Left forelimb (tissue), 1 donor: ENCODE measurements at regions not wholly inside any gene's neighbourhood (a gene's known extent, or its start where the extent isn't known, plus 50 kb on each side); places are given as distances from the start of the nearest gene placed in this dataset.

Source experiments
- DNase-seq: peaks from one replicate; pipeline ENCODE4 v3.0.0-alpha.2; 2018; ENCODE audit warnings: low spot score

DNA sequence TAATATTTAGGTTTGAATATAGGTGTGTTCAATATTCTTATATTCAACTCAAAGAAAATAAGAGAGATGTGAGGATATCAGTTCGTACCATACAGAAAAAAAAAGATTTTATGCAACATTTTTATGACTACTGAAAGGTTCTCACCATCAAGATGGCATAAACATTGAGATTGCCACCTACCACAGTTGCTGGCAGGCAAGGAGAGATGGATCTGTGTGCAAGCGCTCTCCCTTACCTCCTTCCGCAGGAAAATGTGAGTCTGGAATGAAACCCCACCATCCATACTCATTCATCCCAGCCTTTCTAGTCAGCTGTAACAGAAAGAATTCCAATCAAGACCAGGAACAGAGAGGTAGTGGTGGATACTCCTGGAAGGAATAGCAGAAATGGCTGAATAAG, 376.9 kb downstream of the PPP3CA start:
- no peak for DNase-seq

- no peak for DNase-seq
These were observed 377.4 kb downstream of the PPP3CA start for GRCh38 chr4:100969925-100970324.

DNA sequence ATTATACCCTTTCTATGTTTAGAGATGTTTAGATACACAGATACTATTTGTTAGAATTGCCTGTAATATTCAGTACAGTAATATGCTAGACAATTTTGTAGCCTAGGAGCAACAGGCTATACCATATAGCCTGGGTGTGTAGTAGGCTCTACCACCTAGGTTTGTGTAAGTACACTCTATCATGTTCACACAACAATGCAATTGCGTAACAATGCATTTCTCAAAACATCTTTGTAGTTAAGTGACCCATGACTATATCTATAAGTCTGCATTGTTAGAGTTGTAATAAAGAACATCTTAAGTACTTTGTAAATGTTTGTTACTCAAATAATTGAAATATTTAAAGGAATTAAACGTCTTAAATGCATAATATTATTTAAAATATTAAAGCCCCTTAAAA, 379.3 kb downstream of the PPP3CA start:
- DNase-seq, result no peak

DNA sequence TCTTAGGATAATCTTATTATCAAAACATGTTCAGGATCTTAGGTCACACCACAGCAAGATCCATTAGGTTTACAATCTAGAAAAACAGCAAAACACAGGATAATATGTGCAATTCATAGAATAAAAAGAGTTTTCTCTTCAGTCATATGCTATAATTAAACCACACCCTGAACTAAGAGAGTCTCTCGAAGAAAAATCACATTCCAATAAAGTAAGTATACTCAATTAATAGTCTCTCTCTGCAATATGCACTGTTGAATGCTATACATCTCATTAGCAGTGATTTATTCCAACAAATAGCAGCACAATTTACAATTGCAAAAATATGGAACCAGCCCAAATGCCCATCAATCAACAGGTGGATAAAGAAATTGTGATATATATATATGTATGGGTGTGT, 383.7 kb downstream of the PPP3CA start:
- no peak for DNase-seq

GRCh38 chr4:100962698-100963097, 384.6 kb downstream of the PPP3CA start:
- no peak for DNase-seq

DNA sequence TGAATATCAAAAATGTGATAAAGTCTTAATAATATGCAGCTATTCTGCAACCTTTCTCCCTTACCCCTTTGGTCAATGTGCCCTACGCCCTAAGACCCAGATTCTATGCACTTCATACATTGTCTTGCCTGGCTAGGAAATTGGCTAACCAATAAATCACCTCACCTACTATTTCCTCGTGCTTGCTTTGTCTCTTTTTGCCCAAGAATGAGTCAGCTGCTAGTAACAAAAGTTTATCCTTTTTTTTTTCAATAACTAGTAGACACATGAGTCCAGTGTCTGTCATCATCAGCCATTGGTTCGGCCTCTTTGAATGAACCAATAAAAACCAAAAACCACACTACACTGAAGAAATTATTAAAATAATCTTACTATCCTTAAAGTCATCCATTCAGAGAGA, 387.1 kb downstream of the PPP3CA start:
- no peak for DNase-seq

GRCh38 chr4:100954046-100954445, 393.3 kb downstream of the PPP3CA start:
- no peak for DNase-seq

DNA sequence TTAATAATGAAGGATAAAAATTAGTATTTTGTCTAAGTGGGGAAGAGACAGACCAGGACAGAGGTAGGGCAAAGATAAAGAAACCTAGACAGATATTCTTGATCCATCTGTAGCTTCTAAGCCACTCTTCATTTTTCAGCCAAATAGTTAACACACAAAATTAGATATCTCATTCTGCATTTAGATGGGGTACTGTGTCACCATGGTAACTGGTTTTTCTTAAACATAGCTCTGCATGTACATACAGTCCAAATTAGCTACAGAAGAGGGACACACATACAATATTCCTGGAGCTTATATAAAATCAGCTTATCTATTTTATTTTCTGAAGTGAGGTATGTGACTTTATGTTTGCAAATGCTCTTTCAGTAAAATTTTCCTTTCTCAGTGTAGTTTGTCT, 393.7 kb downstream of the PPP3CA start:
- no peak for DNase-seq

DNA sequence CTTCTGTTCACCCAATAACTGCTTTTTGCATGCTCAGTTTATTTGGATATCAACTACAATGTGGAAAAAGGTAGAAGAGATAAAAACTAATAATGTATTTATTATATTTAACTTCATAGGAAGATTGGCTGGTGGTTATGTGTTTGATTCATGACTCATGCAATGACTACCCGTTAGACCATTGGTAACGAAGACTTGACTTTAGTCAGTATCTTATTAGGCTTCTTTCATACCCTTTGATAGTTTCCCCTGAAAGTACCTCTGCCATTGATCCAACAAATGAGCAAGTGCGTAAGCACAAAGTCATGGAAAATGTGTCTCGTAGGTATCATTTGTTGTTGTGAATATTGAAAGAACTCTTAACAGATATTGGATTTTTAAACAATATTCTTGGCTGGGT, 394.7 kb downstream of the PPP3CA start:
- DNase-seq, result no peak

GRCh38 chr4:100949350-100949935, 397.9 kb downstream of the PPP3CA start:
- no peak for DNase-seq

GRCh38 chr4:100948911-100949310, 398.4 kb downstream of the PPP3CA start:
- DNase-seq, result no peak

GRCh38 chr4:100945789-100946188, 401.5 kb downstream of the PPP3CA start:
- no peak for DNase-seq

- DNase-seq, result no peak
These were observed 408.6 kb downstream of the PPP3CA start for GRCh38 chr4:100938698-100939097.

DNA sequence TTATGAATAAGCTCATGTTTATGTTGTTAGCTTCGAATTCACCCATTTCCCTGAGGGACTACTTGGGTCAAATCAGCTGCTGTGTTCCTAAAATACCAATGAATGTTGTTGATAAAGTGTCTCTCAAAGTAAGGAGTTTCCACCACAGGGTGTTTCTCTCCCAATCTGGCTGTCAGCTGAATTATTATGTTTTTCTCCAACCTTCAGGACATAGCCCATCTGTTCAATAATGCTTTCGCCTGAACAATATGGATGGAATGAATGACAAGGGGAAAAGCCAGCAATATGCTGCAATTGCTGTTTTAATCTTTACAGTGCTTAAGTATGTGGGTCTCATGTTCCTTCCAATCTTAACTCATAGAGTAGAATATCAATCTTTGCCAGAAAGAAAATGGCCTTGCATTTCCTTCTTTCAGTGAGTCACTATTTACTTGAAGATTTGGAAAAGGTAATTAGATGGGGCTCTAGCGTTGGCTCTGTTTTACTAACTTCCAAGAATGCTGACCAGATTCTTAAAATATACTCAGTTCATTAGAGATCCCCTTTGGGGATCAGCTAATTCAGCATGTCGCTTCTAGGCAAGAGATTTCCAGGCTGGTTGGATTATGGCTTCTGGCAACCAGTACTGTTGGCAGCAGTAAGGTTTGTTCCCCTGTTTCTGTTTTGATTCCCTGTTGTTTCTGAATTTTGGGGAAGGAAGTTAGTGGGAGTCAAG, 410.5 kb downstream of the PPP3CA start:
- DNase-seq, result no peak

DNA sequence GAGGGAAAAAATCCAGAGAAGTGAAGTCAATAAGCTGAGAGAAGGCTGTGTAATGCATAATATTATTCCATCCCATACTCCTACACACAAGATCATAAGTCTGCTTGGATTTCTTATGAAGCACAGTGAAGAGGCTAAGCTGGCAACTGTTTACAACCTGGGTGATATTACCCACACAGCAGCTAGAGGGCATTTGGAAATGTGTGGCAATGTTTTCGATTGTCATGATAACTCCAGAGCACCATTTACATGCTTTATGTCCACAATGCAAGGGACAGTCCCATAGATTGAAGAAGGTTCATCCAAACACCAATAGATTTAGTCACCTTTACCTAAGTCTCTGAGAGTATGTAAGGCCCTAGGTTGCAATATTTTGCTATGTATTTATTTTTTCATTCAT, 412.2 kb downstream of the PPP3CA start:
- DNase-seq, result no peak

DNA sequence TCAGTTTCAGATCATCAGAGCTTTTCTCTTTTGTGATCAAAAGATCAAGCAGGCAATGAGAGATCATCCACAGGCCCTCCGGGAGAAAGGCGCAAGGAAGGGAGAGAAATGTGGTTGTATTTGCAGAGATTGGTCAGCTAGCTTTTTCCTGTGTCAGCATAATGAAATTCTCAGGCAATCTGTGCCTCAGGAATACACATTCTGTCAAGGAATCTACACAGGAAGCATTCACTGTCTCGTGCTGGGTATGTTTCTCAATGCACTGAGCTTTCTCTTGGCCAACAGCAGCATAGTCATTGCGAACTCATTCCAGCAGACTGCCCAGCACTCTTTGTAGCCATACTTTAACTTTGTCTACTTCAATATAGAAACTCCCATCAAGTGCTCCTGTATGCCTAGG, 413.7 kb downstream of the PPP3CA start:
- DNase-seq, result no peak

DNA sequence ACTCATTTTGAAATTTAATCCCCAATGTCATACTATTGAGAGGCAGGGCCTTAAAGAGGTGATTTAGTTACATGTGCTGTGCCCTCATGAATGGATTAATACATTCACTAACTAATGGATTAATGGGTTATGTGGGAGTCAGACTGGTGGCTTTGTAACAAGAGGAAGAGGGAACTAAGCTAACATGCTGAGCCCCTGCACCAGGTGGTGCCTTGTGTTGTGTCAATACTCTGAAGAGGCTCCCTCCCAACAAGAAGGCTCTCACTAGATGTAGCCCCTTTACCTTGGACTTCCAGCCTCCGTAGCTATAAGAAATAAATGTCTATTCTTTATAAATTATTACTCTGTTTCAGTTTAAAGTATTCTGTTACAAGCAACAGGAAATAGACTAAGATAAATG, 411.9 kb upstream of the EMCN start:
- no peak for DNase-seq

DNA sequence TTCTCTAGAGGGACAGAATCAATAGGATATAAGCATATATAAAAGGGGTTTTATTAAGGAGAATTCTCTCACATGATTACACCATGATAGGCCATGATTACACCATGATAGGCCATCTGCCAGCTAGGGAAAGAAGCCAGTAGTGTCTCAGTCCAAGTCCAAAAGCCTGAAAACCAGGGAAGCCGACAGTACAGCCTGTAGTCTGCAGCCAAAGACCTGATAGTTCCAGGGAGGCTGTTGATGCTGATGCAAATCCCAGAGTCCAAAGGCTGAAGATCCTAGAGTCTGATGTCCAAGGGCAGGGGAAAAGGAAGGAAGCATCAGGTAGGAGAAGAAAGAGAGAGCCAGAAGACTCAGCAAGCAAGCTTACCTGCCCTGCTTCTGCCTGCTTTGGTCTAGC, 411.3 kb upstream of the EMCN start:
- DNase-seq, result no peak

GRCh38 chr4:100926039-100926717, 408.4 kb upstream of the EMCN start:
- DNase-seq, result no peak

DNA sequence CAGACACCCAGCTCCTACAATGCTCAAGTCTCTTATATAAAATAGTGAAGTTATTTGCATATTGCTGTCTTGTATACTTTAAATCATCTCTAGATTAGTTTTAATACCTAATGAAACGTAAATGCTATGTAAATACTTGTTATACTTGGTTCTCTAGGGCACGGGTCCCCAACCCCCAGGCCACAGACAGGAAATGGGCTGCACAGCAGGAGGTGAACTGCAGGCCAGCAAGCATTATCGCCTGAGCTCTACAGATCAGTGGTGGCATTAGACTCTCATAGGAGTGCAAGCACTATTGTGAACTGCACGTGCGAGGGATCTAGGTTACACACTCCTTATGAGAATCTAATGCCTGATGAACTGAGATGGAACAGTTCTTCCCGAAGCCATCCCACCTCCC, 395.9 kb upstream of the EMCN start:
- no peak for DNase-seq

GRCh38 chr4:100908540-100908939, 390.7 kb upstream of the EMCN start:
- DNase-seq, result no peak

GRCh38 chr4:100907465-100908454, 389.9 kb upstream of the EMCN start:
- DNase-seq, result no peak
